GM12878 (cell line): ENCODE measurements at regions not wholly inside any gene's neighbourhood (a gene's known extent, or its start where the extent isn't known, plus 50 kb on each side); places are given as distances from the start of the nearest gene placed in this dataset.

ENCODE experiments used
- ATAC-seq: fragments of 200-7000 bp; cut with Tn5 transposase; 3 replicates; pipeline ENCODE4 v1.9.1; 2020; ENCODE audit warnings: mild to moderate bottlenecking, moderate library complexity
- BruUV-seq: library from RNA; stranded (reverse); fragments of 400-500 nt; replicated peaks from 2 replicates; lab custom pipeline; 2021; lab: Mats Ljungman, UMichigan
- CTCF ChIA-PET: fragments of 300-600 bp; sonication (Branson Sonifier 250); formaldehyde crosslinking; extraction: SDS; loops from one replicate; lab custom pipeline; 2021; ENCODE audit warnings: inconsistent platforms; lab: Yijun Ruan, JAX
- POLR2A ChIA-PET: fragments of 350-600 bp; formaldehyde crosslinking; extraction: SDS; loops from one replicate; lab custom pipeline; 2021; ENCODE audit warnings: inconsistent platforms; lab: Charles Lee
- RAD21 ChIA-PET: fragments of 300-600 bp; sonication (Branson Sonifier 250); formaldehyde crosslinking; loops from one replicate; lab custom pipeline; 2023; ENCODE audit warnings: antibody characterized with exemption; ENCODE audit not compliant: unreplicated experiment; lab: Charles Lee
- SMC1A ChIA-PET: fragments of 300-600 bp; sonication (Branson Sonifier 250); formaldehyde crosslinking; loops from one replicate; lab custom pipeline; 2023; ENCODE audit not compliant: unreplicated experiment, uncharacterized antibody; lab: Charles Lee
- DNase-seq: peaks from one replicate; pipeline ENCODE4 v3.0.0-alpha.2; 2011; ENCODE audit warnings: low read depth, low spot score
- FAIRE-seq: peaks from 3 replicates; lab custom pipeline; 2011; peaks lifted over from hg19 to GRCh38; lab: Jason Lieb, UNC
- H2AFZ ChIP-seq: 2 replicates; pipeline ENCODE4 v1.6.0; 2011; ENCODE audit warnings: low read depth, low read length, control low read depth; ENCODE audit not compliant: control insufficient read depth
- H3K27ac ChIP-seq: 2 replicates; pipeline ENCODE4 v1.5.1; 2011; ENCODE audit warnings: control low read depth; ENCODE audit not compliant: control insufficient read depth, insufficient read depth
- H3K27me3 ChIP-seq, 2 experiments: replicated peaks in 1 of 2; 2 replicates each; pipeline versions ENCODE4 v1.6.0 to v1.6.1; 2011; ENCODE audit warnings: low read length in 1 of 2; ENCODE audit not compliant: control insufficient read depth in 2 of 2, insufficient read depth in 2 of 2
- H3K36me3 ChIP-seq, 2 experiments: 2 replicates each; pipeline ENCODE4 v1.5.1; 2011; ENCODE audit warnings: low read length in 1 of 2; ENCODE audit not compliant: control insufficient read depth in 2 of 2, insufficient read depth in 2 of 2
- H3K4me1 ChIP-seq: 2 replicates; pipeline ENCODE4 v1.6.1; 2011; ENCODE audit warnings: mild to moderate bottlenecking, low read length, moderate library complexity, mixed read lengths; ENCODE audit not compliant: control insufficient read depth, insufficient read depth
- H3K4me2 ChIP-seq: 2 replicates; pipeline ENCODE4 v1.6.0; 2011; ENCODE audit warnings: control low read depth; ENCODE audit not compliant: control insufficient read depth, insufficient read depth
- H3K4me3 ChIP-seq: fragments of 200-600 bp; sonication (generic); 2 replicates; pipeline ENCODE4 v1.5.1; 2016
- H3K79me2 ChIP-seq: 2 replicates; pipeline ENCODE4 v1.6.0; 2011; ENCODE audit warnings: low read length; ENCODE audit not compliant: control insufficient read depth, insufficient read depth
- H3K9ac ChIP-seq: 2 replicates; pipeline ENCODE4 v1.8.0; 2011; ENCODE audit warnings: low read length, control low read depth, mixed read lengths; ENCODE audit not compliant: control insufficient read depth, insufficient read depth
- H3K9me3 ChIP-seq: replicated peaks from 3 replicates; pipeline ENCODE4 v1.5.1; 2011; ENCODE audit warnings: mild to moderate bottlenecking, low read length; ENCODE audit not compliant: control insufficient read depth, insufficient read depth
- H4K20me1 ChIP-seq: 2 replicates; pipeline ENCODE4 v1.6.0; 2011; ENCODE audit not compliant: control insufficient read depth, insufficient read depth
- CREB1 ChIP-seq: IDR thresholded peaks from 2 replicates; pipeline ENCODE4 v1.6.1; 2012; ENCODE audit warnings: low read depth, mild to moderate bottlenecking, inconsistent platforms
- ESRRA ChIP-seq: IDR thresholded peaks from 2 replicates; pipeline ENCODE4 v1.6.1; 2012; ENCODE audit warnings: mild to moderate bottlenecking, low read length, improper control_type of control experiment
- KAT2A ChIP-seq: conservative IDR thresholded peaks from 2 replicates; pipeline ENCODE4 v1.6.1; 2011; ENCODE audit warnings: low read depth, low read length; ENCODE audit not compliant: control insufficient read depth
- MTA2 ChIP-seq: fragments of 450-650 bp; IDR thresholded peaks from 2 replicates; pipeline ENCODE4 v1.6.1; 2016; ENCODE audit warnings: low read depth, mild to moderate bottlenecking, moderate library complexity
- NBN ChIP-seq: fragments of 450-650 bp; IDR thresholded peaks from 2 replicates; pipeline ENCODE4 v1.6.1; 2016
- TBL1XR1 ChIP-seq: IDR thresholded peaks from 2 replicates; pipeline ENCODE4 v1.6.1; 2012; ENCODE audit warnings: low read depth, low read length, improper control_type of control experiment
- WGBS: methylation state at CpG from one replicate; pipeline ENCODE4 v1.1.6; 2016; ENCODE audit warnings: low lambda C conversion rate; ENCODE audit not compliant: insufficient replicate concordance, insufficient coverage; ENCODE audit errors: missing lambda C conversion rate; 5-methylcytosine and 5-hydroxymethylcytosine counted together
- in situ Hi-C: fragments of 300-500 bp; cut with MboI; formaldehyde crosslinking; loops from 9 replicates; pipeline ENCODE4 v1.14.3; 2018; ENCODE audit warnings: mixed read lengths
- intact Hi-C: fragments of 100-400 bp; cut with micrococcal nuclease; formaldehyde crosslinking; loops from one replicate; pipeline ENCODE4 v1.14.2; 2022; ENCODE audit not compliant: unreplicated experiment
- TF ChIP-seq, protein P1 (sequence below): fragments of 450-650 bp; IDR thresholded peaks from 2 replicates; pipeline ENCODE4 v1.6.1; 2018; ENCODE audit warnings: mild to moderate bottlenecking, low read depth, moderate library complexity; ENCODE audit not compliant: partially characterized antibody
- TF ChIP-seq, protein P2 (sequence below): fragments of 450-650 bp; formaldehyde crosslinking; IDR thresholded peaks from 2 replicates; pipeline ENCODE4 v1.5.0; 2022; ENCODE audit warnings: mild to moderate bottlenecking, missing genetic modification characterization
- TF ChIP-seq, protein P3 (sequence below): fragments of 450-650 bp; formaldehyde crosslinking; IDR thresholded peaks from 2 replicates; pipeline ENCODE4 v1.4.0; 2022; ENCODE audit warnings: mild to moderate bottlenecking, moderate library complexity
- TF ChIP-seq, protein P4 (sequence below): fragments of 450-650 bp; IDR thresholded peaks from 2 replicates; pipeline ENCODE4 v1.6.1; 2017; ENCODE audit warnings: mild to moderate bottlenecking

DNA sequence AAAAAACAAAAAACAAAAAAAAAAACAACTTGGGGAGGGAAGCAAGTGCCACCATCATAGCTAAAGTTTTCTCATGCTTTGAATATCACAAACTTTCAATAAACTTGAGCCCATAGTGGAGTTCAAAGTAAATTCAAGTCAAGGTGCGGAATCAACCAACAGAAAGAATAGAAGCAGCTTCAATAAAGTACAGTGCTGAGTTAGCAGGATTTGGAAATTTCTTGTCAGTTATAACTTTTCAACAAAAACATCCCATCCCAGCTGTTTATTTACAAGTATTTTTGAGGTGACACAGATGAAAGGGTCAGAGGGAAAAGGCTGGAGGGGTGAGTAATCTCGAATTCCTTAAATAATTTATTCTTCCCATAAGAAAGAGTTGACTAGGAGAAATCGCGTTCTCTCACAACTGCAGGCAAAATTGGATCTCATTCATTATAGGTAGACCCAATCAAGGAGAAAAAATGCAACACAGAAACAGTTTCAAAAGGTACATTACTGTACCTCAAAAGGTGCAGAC lies 477.4 kb upstream of the RASGRP1 start (continued):
- TF ChIP-seq, protein P1, sequence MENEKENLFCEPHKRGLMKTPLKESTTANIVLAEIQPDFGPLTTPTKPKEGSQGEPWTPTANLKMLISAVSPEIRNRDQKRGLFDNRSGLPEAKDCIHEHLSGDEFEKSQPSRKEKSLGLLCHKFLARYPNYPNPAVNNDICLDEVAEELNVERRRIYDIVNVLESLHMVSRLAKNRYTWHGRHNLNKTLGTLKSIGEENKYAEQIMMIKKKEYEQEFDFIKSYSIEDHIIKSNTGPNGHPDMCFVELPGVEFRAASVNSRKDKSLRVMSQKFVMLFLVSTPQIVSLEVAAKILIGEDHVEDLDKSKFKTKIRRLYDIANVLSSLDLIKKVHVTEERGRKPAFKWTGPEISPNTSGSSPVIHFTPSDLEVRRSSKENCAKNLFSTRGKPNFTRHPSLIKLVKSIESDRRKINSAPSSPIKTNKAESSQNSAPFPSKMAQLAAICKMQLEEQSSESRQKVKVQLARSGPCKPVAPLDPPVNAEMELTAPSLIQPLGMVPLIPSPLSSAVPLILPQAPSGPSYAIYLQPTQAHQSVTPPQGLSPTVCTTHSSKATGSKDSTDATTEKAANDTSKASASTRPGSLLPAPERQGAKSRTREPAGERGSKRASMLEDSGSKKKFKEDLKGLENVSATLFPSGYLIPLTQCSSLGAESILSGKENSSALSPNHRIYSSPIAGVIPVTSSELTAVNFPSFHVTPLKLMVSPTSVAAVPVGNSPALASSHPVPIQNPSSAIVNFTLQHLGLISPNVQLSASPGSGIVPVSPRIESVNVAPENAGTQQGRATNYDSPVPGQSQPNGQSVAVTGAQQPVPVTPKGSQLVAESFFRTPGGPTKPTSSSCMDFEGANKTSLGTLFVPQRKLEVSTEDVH: no peak
- no peak for TF ChIP-seq ESRRA

DNA sequence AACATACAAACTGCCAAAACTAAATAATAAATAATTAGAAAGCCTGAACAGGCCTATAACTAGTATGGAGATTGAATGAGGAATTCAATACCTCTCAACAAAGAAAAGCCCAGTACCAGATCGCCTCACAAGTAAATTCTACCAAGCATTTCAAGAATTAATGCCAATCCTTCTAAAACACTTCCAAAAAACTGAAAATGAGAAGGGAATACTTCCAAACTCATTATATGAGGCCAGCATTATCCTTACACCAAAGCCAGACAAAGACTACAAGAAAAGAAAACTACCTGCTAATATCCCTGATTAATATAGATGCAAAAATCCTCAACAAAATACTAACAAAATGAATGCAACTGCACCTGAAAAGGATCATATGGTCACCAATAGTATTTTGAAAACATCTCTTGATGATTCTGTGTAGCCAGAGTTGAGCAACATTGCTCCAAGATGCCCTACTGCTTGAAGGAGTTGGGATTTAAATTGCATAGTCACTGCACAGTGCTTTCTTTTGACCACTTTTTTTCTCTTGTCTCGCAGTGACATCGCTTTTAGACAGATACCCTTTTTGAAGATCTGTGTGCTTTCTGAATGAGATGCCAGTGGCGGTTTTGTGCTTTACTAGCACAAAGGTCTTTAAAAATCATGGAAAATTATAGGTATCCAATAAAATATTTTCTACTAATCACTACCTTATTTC lies 487.2 kb upstream of the RASGRP1 start:
- ATAC-seq: no peak
- 41% methylated on average over 4 of the region's 4 CpGs for WGBS

More for the DNA sequence above, 487.2 kb upstream of the RASGRP1 start:
- ChIA-PET RAD21 (no interaction called here), CTCF (no interaction called here), SMC1A (no interaction called here), POLR2A (no interaction called here)
- in situ Hi-C loops: no loop called here
- no peak overlapping the region for H3K9ac ChIP-seq
- DNase-seq: no peak
- no peaks in the 10 kb centered on the region for H4K20me1 ChIP-seq
- H2AFZ ChIP-seq: no peak overlapping the region
- no peak overlapping the region for H3K4me3 ChIP-seq
- H3K27me3 ChIP-seq: no peaks in the 10 kb centered on the region
- TF ChIP-seq MTA2: no peak
- TF ChIP-seq TBL1XR1: no peak
- no peak for TF ChIP-seq CREB1
- TF ChIP-seq, protein P2, sequence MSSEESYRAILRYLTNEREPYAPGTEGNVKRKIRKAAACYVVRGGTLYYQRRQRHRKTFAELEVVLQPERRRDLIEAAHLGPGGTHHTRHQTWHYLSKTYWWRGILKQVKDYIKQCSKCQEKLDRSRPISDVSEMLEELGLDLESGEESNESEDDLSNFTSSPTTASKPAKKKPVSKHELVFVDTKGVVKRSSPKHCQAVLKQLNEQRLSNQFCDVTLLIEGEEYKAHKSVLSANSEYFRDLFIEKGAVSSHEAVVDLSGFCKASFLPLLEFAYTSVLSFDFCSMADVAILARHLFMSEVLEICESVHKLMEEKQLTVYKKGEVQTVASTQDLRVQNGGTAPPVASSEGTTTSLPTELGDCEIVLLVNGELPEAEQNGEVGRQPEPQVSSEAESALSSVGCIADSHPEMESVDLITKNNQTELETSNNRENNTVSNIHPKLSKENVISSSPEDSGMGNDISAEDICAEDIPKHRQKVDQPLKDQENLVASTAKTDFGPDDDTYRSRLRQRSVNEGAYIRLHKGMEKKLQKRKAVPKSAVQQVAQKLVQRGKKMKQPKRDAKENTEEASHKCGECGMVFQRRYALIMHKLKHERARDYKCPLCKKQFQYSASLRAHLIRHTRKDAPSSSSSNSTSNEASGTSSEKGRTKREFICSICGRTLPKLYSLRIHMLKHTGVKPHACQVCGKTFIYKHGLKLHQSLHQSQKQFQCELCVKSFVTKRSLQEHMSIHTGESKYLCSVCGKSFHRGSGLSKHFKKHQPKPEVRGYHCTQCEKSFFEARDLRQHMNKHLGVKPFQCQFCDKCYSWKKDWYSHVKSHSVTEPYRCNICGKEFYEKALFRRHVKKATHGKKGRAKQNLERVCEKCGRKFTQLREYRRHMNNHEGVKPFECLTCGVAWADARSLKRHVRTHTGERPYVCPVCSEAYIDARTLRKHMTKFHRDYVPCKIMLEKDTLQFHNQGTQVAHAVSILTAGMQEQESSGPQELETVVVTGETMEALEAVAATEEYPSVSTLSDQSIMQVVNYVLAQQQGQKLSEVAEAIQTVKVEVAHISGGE (CRISPR knock-in tag): no peak
- no peak for TF ChIP-seq KAT2A
- TF ChIP-seq, protein P3, sequence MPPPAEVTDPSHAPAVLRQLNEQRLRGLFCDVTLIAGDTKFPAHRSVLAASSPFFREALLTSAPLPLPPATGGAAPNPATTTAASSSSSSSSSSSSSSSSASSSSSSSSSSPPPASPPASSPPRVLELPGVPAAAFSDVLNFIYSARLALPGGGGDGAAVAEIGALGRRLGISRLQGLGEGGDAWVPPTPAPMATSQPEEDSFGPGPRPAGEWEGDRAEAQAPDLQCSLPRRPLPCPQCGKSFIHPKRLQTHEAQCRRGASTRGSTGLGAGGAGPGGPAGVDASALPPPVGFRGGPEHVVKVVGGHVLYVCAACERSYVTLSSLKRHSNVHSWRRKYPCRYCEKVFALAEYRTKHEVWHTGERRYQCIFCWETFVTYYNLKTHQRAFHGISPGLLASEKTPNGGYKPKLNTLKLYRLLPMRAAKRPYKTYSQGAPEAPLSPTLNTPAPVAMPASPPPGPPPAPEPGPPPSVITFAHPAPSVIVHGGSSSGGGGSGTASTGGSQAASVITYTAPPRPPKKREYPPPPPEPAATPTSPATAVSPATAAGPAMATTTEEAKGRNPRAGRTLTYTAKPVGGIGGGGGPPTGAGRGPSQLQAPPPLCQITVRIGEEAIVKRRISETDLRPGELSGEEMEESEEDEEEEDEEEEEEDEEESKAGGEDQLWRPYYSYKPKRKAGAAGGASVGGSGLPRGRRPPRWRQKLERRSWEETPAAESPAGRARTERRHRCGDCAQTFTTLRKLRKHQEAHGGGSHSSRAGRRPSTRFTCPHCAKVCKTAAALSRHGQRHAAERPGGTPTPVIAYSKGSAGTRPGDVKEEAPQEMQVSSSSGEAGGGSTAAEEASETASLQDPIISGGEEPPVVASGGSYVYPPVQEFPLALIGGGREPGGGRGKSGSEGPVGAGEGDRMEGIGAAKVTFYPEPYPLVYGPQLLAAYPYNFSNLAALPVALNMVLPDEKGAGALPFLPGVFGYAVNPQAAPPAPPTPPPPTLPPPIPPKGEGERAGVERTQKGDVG (CRISPR knock-in tag): no peak
- no peak for TF ChIP-seq NBN
- TF ChIP-seq, protein P4, sequence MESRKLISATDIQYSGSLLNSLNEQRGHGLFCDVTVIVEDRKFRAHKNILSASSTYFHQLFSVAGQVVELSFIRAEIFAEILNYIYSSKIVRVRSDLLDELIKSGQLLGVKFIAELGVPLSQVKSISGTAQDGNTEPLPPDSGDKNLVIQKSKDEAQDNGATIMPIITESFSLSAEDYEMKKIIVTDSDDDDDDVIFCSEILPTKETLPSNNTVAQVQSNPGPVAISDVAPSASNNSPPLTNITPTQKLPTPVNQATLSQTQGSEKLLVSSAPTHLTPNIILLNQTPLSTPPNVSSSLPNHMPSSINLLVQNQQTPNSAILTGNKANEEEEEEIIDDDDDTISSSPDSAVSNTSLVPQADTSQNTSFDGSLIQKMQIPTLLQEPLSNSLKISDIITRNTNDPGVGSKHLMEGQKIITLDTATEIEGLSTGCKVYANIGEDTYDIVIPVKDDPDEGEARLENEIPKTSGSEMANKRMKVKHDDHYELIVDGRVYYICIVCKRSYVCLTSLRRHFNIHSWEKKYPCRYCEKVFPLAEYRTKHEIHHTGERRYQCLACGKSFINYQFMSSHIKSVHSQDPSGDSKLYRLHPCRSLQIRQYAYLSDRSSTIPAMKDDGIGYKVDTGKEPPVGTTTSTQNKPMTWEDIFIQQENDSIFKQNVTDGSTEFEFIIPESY: no peak
- no peaks in the 10 kb centered on the region for H3K79me2 ChIP-seq
- intact Hi-C loops: no loop called here
- no peaks in the 10 kb centered on the region for H3K9me3 ChIP-seq
- no peak overlapping the region for H3K4me2 ChIP-seq
- BruUV-seq: no TSS peak
- H3K27ac ChIP-seq: no peak overlapping the region
- H3K4me1 ChIP-seq: no peaks in the 10 kb centered on the region
- FAIRE-seq: no peak
- no peaks in the 10 kb centered on the region for H3K36me3 ChIP-seq
